Vagina (tissue), 2 donors: ENCODE measurements at regions not wholly inside any gene's neighbourhood (a gene's known extent, or its start where the extent isn't known, plus 50 kb on each side); places are given as distances from the start of the nearest gene placed in this dataset.

Experiments used
- POLR2AphosphoS5 ChIP-seq, 2 donors: sonication (generic); formaldehyde crosslinking; IDR thresholded peaks; one replicate each; pipeline ENCODE4 v1.9.0; 2017; ENCODE audit warnings: antibody characterized with exemption in 2 of 2, mild to moderate bottlenecking in 2 of 2, low read depth in 1 of 2; ENCODE audit not compliant: insufficient read depth in 1 of 2
- TF ChIP-seq, protein P1 (sequence below), 3 experiments: fragments of 450-650 bp in 2 of 3; fragments of 200-600 bp in 1 of 3; sonication (generic) in 1 of 3; IDR thresholded peaks; one replicate each; pipeline ENCODE4 v1.5.1; 2017 to 2019; ENCODE audit warnings: antibody characterized with exemption in 3 of 3, mild to moderate bottlenecking in 2 of 3, moderate library complexity in 2 of 3

DNA sequence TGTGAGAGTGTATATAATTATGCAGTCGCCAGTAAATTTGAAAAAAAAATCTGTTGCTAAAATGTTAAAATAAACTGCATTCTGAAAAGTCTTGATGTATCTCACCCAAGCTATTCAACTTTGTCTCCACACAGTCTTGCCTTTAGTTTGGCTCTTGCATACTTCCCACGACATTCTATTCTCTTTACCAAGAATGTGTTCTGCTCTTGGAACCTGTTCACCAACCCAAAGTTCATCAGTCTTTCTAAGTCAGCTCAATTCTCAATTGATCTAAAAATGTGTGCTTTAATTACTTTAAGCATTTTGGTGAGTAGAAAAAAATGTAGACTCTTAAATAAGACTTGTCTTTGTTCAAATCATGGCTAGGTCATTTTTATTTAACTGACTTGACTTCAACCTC is 657.7 kb upstream of the TBL1XR1 start:
- TF ChIP-seq, protein P1, sequence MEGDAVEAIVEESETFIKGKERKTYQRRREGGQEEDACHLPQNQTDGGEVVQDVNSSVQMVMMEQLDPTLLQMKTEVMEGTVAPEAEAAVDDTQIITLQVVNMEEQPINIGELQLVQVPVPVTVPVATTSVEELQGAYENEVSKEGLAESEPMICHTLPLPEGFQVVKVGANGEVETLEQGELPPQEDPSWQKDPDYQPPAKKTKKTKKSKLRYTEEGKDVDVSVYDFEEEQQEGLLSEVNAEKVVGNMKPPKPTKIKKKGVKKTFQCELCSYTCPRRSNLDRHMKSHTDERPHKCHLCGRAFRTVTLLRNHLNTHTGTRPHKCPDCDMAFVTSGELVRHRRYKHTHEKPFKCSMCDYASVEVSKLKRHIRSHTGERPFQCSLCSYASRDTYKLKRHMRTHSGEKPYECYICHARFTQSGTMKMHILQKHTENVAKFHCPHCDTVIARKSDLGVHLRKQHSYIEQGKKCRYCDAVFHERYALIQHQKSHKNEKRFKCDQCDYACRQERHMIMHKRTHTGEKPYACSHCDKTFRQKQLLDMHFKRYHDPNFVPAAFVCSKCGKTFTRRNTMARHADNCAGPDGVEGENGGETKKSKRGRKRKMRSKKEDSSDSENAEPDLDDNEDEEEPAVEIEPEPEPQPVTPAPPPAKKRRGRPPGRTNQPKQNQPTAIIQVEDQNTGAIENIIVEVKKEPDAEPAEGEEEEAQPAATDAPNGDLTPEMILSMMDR (IDR thresholded peaks at IDR 0.05) = no peak
- TF ChIP-seq POLR2AphosphoS5 (IDR thresholded peaks at IDR 0.05; ENCODE audit: insufficient read depth in 1 of 2, low read depth in 1 of 2) = no peak
